Lower leg skin (tissue), 3 donors: ENCODE measurements at regions not wholly inside any gene's neighbourhood (a gene's known extent, or its start where the extent isn't known, plus 50 kb on each side); places are given as distances from the start of the nearest gene placed in this dataset.

Experiments
- POLR2A ChIP-seq, 2 donors: fragments of 450-650 bp; IDR thresholded peaks; one replicate each; pipeline ENCODE4 v1.6.1; 2016 to 2017; ENCODE audit warnings: antibody characterized with exemption in 2 of 2, mild to moderate bottlenecking in 1 of 2, moderate library complexity in 1 of 2
- TF ChIP-seq, protein P1 (sequence below), 3 donors: fragments of 450-650 bp; IDR thresholded peaks; one replicate each; pipeline ENCODE4 v1.5.1; 2016; ENCODE audit warnings: antibody characterized with exemption in 3 of 3, mild to moderate bottlenecking in 3 of 3, moderate library complexity in 2 of 3

DNA sequence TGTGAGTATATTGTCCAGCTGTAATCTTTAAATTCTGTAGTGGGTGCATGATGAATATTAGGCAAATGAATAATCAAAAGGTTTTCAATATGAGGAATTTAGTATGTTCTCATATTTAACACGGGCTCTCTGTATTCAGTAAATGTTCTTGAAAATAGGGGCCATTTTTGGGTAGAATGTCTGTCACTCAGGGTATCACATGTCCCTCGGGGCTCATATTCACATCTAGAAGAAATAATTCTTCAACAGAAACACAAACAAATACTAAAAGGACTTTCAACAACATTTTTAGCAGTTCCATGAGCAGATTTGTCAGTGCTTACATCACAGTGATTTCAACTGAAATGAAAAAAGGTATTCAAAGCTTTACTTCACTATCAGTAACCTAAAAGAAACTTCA is 1388.4 kb upstream of the MIR17HG start:
- TF ChIP-seq, protein P1, sequence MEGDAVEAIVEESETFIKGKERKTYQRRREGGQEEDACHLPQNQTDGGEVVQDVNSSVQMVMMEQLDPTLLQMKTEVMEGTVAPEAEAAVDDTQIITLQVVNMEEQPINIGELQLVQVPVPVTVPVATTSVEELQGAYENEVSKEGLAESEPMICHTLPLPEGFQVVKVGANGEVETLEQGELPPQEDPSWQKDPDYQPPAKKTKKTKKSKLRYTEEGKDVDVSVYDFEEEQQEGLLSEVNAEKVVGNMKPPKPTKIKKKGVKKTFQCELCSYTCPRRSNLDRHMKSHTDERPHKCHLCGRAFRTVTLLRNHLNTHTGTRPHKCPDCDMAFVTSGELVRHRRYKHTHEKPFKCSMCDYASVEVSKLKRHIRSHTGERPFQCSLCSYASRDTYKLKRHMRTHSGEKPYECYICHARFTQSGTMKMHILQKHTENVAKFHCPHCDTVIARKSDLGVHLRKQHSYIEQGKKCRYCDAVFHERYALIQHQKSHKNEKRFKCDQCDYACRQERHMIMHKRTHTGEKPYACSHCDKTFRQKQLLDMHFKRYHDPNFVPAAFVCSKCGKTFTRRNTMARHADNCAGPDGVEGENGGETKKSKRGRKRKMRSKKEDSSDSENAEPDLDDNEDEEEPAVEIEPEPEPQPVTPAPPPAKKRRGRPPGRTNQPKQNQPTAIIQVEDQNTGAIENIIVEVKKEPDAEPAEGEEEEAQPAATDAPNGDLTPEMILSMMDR (IDR thresholded peaks at IDR 0.05) = no peak
- no peak for TF ChIP-seq POLR2A (IDR thresholded peaks at IDR 0.05)
